ENCODE measurements at regions not wholly inside any gene's neighbourhood (a gene's known extent, or its start where the extent isn't known, plus 50 kb on each side); places are given as distances from the start of the nearest gene placed in this dataset.

GRCh38 chr1:231092380-231092779 is 52.3 kb upstream of the FAM89A start:
- TF ChIP-seq, protein P1, sequence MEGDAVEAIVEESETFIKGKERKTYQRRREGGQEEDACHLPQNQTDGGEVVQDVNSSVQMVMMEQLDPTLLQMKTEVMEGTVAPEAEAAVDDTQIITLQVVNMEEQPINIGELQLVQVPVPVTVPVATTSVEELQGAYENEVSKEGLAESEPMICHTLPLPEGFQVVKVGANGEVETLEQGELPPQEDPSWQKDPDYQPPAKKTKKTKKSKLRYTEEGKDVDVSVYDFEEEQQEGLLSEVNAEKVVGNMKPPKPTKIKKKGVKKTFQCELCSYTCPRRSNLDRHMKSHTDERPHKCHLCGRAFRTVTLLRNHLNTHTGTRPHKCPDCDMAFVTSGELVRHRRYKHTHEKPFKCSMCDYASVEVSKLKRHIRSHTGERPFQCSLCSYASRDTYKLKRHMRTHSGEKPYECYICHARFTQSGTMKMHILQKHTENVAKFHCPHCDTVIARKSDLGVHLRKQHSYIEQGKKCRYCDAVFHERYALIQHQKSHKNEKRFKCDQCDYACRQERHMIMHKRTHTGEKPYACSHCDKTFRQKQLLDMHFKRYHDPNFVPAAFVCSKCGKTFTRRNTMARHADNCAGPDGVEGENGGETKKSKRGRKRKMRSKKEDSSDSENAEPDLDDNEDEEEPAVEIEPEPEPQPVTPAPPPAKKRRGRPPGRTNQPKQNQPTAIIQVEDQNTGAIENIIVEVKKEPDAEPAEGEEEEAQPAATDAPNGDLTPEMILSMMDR (conservative IDR thresholded peaks at IDR 0.05; ENCODE audit: low read depth, low read length): no peak
- TF ChIP-seq EZH2 (IDR thresholded peaks at IDR 0.05; ENCODE audit: borderline replicate concordance, low read depth, low read length, poor library complexity, severe bottlenecking): no peak
